NCI-H524 (cell line): ENCODE measurements at regions not wholly inside any gene's neighbourhood (a gene's known extent, or its start where the extent isn't known, plus 50 kb on each side); places are given as distances from the start of the nearest gene placed in this dataset.

Source experiments
- DNase-seq, 2 experiments: peaks; one replicate each; lab custom pipeline; 2025; lab: John Stamatoyannopoulos, UW

DNA sequence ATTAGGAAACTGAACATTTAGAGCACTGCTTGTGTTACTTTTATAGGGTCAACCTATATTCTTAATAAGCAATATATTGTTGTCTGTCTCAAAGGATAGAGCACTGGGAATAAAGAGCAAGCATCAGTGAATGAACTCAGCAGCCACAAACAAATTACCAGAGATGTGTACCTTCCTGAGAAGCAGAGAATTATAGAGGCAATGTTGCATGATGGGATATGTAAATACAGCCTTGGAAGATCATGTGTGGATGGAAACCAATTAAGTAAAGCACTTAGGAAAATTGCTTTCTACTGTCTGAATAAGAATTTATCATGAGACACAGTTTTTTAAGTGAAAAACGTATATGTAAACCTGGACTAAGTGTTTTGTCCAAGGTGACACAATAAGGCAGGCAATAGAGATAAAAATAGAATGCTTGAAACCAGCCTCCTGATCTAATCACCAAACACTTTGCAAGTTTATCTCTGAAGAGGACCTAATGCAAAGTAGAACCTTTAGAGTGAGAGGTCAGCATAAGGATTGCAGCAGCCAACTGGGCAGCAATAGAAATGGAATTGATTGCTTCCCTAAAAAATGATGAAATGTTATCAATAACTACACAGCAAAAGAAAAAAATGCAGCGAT, 848.0 kb downstream of the TUSC7 start:
- DNase-seq: no peak

DNA sequence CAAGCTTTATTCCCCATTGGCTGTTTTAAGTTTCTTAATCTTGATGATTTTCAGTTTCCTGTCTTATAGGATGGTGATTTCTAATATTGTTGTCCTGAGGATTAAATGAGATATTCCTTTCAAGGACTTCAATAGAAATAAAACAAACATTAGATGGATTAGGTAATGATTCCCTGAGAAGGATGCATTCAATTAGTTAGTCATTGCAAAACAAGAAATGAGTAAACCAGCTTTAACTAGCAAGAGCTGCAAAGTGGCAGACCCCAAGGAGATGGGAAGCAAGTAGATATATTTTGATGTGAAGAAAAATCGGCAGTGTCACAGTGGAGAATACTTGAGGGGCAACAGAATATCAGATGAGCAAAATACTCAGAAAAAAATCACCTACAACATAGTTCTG, 849.1 kb downstream of the TUSC7 start:
- DNase-seq: no peak

DNA sequence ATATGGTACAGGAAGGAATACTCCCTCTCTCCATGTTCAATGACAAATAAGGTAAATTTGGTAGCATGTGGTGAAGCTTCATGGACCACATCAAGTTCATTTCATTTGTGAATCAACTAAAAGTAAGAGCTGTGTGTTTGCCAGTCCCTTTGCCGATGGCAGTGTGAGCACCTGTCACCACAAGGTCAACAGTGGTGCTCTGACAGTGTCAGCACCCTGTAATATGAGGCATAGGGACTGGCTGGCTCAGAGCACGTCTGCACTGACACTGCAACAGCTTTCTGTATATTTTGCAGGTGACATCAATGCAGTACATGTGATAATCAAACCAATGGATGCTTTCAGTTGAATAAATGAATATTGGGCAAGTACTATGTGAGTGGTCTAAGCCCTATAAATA, 852.4 kb downstream of the TUSC7 start:
- no peak for DNase-seq

DNA sequence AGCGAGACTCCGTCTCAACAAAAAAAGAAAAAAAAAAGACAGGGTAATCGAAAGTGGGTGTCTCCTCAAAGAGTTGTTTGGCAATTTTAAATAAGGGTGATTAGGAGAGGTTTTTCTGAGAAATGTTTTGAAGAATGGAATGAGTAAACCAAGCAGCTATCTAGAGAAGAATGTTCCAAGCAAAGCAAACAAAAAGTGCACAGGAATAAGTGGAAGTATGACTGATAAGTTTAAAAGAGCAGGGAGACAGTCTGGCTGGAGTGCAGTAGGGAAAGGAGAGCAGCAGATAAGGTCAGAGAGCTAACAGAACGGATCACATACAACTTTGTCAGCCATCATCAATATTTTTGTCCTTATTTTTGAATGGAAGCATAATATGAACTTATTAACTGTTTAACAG, 853.5 kb downstream of the TUSC7 start:
- no peak for DNase-seq

DNA sequence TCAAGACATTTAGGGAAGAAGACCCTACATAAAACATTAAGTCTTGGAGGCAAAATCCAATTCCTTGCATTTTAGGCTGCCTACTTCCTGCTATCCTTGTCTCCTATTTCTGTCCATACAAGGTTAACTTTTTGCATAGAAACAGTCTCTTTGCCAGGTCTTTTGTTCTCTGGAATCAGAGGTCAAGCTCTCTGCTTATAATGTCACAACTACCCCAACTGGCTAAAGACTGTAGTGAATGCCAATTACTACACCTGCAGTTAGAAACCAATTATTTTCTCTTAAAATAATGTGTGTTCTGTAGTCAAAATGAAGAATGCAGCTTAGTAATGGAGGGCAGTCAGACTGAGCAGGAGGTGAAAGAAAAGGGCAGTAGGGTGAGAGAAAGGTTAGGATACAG, 856.2 kb downstream of the TUSC7 start:
- DNase-seq: no peak

DNA sequence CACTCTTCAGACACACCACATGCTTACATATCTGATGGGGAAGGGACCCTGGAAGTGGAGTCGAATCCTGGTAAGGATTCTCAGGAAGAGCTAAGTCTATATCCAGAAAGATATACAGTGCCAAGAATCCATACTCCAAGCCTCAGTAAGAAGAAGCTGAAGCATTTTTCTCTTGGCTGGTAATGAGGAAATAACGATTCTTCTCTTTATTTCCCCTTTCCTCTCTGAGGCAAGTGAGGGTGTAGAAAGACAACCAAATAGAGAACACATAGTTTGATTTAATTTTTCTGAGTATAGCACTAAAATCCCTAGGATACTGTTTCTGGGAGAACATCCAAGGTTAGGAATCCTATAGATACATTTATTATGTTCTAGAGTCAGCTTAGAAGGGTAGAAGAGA, 857.3 kb downstream of the TUSC7 start:
- DNase-seq: no peak

DNA sequence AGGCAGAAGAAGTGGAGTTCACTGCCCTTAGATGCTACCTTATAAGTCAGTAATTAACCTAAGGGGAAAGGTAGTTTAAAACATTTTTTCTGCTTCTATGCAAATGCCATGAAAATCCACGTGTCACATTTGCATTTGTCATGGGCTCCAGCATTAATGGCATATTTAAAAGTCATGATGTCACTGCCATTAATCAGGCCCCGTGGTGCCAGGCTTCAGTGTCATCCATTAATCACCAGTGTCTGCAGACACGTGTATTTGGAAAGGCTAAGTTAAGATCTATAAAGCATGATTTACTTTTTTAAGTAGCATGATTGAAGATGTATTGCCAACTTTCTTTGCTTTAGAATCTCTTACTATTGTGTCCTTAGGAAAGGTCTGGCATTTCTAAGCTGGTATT, 857.8 kb downstream of the TUSC7 start:
- DNase-seq: no peak

DNA sequence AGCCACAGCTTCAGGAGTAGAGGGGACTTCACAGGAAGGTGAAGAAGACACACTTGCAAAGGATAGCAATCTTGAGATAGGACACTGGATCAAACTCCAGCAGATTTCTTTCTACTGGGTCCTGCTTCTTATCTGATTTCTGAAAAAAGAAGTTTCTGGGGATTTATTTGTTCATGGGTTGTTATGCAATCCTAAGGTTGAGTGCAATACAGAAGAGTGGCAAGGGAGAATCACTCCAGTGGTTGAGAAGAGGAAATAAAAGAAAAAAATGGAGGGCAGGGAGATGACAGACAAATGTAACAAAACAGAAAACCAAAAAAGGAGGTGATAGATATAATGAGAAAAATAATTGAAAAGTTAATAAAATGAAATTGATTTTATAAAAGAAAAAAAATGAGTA, 858.3 kb downstream of the TUSC7 start:
- no peak for DNase-seq

DNA sequence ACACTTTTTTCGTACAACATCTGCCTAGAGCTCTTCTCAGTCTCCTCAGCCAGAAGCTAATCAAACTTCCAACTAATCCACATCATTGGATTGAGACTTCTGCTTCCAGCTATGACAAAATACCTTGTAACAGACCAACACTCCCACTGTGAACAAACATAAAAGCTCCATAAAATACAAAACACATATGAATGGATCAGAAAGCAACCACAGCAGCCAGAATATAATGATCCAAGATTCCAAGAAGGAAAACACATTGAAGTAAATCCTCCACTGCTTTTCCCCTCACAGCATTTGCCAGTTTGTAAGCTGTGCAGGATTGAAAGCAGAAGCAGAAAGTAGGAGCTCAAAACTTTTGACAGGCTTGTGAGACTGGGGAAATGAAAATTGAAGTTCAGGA, 863.2 kb downstream of the TUSC7 start:
- no peak for DNase-seq

DNA sequence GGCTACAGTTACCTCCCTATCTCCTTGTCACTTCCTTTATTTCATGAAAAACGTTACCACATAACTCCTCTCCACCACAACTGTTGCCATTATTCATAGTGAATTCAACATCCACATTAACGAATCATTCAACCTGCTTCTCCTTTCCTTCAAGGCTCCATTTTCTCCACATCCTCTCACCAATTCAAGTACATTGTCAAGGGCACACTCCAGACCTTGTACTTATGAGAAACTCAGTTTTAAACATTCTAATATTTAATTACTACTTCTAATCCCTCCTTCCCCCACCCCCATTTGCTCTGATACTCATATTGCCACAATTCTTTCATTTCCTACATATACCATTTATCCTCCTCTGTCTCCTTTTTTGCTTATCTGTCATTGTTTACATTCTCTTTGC, 871.2 kb downstream of the TUSC7 start:
- DNase-seq: no peak

DNA sequence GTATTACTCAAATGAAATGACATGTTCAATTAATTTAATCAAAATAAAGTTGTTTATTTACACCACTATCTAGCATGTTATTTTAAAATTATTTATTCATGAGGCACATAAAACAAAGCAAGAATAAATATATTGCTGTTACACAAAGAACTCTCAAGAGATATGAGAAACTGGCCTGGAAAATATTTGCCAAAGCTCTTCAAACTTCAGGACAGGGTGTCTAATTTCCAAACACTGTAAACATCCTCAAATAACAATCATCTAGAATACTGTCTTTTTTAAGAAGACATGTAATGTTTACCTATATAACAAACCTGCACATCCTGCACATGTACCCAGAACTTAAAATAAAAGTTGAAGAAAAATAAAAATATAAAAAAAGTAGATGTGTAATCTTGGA, 876.6 kb downstream of the TUSC7 start:
- no peak for DNase-seq

DNA sequence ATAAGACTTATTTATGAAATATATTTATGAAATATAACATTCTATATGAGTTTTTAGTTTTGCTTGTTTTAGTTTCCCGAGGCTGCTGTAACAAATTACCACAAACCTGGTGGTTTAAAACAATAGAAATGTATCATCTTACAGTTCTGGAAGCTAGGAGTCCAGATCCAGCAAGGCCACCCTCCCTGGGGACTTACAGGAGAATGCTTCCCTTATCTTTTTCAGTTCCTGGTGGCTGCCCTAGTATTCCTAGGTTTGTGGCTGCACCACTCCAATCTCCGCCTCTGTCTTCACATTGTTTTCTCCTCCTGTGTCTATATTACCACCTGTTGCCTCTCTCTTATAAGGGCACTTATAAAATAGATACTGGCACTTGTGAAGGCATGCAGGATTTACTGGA, 877.8 kb downstream of the TUSC7 start:
- peak; percentile 39 to 84 for DNase-seq

DNA sequence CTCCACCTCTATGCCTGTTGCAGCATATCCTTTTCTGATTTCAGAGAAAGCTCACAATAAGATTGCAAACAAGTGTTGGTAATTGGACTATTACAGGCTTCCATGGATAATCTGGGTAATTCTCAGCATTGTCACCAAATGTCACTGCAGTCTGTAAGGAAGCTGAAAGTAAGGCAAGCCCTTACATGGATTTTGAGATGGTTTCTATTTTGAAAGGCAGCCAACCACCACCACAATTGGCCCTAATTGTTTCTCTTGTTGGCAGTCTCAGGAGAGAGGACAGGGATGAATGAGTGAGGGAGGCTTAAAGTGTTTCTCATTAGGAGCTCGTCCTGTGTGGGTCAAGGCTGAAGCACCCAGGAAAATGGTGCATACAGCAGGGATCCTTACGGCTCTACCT, 879.9 kb downstream of the TUSC7 start:
- DNase-seq: peak; percentile 70 to 83

DNA sequence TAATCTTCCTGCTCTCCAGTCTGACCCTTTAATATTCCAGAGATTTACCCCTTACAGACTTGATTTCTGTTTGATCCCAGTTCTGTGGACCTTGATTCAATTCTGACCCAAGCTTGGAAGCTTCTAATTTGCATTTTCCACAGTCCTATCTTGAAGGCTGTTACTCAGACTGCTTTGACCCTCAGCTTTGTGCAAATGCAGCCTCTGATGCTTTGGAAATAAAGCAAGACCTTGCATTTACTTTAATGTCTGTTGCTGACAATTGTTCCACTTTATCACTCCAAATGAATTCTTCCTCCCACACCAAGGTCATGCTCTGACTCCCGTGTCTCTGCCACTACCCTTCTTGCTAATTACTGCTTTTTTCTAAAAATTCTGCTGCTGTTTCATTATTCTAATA, 886.0 kb downstream of the TUSC7 start:
- no peak for DNase-seq

DNA sequence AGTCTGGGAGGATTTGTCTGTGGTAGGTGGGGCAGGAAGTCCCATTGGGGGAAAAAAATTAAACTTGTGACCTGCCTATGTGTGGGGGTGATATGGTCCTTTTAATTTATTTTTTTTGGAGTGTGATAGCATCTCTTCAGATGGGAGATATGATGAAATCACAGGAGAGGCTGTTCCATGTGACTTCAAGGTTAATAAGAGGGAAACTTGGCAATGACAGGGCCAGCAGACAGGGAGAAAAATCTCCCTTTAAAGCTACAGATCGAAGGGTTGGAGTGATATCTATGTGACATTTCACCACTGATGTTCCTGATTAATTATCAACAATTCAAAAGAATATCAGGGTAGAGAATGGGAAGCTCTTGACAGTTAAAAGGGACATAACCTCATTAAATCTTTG, 886.9 kb downstream of the TUSC7 start:
- no peak for DNase-seq

DNA sequence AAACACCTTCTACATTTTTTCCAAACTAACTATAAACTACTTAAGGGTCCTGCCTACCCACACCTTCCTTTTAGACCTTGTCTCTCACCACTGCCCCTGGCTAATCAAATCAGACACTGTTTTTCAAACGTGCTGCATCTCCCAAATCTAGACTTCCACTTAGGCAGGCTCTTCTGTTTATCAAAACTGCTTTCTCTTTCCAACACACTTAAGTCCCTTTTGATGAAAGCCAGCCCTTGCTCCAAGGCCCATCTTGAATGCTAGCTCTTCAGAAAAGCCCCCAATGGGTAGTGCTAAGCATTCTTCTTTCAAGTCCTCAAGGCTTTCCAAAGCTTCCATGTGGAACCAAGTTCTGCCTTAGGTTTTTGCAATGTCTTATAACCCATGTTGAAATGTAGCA, 888.3 kb downstream of the TUSC7 start:
- DNase-seq: no peak

DNA sequence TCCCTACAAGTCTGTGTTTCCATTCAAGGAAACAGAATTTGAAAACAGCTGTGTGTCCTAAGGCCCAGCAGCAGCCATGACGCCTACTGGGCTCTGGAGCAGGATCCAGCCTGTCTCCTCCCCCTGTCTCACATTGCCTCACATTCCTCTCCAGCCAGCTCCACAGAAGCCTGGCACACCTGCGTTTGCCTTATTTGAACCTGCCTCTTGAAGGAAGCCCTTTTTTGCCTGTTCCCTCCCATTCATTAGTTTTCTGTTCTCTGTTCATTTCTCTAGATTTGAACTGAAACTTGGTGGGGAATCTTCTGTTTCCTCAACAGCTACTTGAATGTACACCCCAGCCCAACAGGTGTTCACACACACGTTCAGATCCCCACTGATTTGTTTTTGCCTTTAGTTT, 890.5 kb downstream of the TUSC7 start:
- DNase-seq: no peak

DNA sequence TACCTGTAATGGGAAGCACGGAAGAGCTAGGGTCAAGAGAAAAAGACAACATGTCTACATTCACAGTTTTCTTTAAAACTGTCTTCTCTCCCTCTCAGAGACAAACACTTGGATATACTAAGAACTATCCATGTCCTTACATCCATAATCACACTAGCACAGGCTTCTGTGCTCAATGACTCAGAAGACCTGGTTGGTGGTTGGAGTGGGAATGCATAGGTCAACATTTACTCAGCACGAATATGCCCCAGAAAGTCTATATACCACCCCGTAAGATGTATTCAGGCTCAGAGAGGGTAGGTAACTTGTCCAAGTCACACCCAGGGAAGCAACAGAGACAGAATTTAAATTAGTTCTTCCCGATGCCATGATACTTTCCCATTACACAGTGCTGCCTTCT, 891.1 kb downstream of the TUSC7 start:
- DNase-seq: no peak

DNA sequence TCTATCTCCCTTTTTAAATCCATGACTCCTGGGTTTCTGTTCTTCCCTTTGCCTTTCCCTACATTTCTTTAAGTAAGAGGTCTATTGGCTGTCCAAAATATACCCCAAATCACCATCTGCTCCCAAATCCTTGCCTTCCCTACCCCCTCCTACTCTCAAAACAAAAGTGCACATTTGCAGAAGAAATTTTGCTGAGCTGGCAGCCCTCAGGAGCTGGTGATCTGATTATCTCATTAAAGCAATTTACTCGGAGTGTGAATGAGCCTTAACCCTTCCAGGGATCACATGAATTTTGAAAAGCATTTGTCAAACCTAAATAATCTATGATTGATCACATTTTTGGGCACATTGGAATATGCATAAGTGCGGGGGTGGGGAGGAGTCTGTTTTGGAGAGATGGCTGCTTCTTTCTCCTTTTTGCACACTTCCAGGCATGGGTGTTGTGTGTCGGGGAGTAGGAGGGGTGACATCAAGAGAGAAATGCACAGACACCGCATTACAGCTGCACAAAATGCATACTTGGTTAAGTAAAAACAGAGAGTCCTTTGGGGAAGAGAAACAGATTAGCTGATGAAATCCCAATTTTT, 892.6 kb downstream of the TUSC7 start:
- DNase-seq: peak in 1 of 2 experiments; percentile 73

DNA sequence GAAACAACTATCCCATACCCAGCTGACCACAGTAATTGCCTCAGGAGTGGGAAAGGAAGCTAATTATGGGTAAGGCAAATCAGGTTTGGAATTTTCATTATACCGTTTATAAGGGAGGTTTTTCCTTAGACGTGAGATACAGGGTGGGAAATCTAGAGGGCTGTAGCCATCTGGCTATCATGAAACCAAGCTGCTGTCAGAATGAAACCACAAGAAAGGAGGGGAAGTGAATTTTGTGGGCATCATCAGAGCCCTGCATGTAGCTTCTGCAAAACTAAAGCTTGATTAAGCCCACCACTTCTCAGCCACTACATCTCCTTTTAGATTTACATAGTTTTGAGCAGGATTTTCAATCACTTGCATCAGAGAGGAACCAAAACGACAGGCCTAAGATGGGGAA, 893.5 kb downstream of the TUSC7 start:
- DNase-seq: peak; percentile 42 to 84

DNA sequence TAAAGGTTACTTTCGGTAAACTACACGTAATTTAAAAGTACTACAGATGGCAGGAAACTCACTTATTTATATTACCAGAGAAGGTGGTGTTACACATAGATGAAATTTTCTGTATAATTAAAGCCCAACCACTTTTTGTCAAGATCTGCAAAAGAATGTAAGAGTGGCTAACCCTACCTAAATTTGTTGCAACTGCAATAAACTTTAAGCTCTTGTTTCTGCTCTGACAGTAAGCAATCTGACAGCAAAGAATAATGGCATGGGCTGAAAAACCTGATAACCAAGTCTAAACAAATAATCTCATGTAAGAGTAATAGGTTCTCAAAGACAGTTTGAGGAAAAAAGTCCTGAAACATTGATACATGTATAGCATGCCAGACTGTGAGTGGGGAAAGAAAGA, 897.3 kb downstream of the TUSC7 start:
- no peak for DNase-seq

DNA sequence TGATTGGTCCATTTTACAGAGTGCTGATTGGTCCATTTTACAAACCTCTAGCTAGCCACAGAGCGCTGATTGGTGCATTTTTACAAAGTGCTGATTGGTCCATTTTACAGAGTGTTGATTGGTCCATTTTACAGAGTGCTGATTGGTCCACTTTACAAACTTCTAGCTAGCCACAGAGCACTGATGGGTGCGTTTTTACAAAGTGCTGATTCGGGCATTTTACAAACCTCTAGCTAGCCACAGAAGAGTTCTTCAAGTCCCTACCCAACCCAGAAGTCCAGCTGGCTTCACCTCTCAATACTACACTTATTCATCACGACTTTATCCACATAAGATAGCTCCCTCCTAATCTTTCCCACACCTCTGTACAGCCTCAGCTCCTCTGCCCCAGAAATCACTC, 899.8 kb downstream of the TUSC7 start:
- DNase-seq: no peak

DNA sequence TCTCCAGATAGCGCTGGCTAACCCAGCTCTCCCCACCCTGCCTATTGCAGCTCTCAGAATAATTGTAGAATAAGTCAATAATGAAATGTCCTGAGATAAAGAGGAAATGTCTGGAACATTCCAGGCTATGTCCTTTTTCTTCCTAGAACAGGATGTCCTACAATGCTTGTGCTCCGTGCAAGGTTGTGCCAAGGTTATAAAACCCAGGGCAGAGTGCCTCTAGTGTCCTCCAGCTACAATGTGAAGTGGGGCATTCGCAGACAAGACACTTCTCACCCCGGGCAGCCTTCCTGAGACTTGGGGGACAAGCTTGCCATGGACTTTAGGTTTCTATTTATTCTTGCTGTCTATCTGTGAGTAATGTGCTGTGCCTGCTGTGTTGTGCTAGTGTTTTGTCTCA, 900.6 kb downstream of the TUSC7 start:
- no peak for DNase-seq

DNA sequence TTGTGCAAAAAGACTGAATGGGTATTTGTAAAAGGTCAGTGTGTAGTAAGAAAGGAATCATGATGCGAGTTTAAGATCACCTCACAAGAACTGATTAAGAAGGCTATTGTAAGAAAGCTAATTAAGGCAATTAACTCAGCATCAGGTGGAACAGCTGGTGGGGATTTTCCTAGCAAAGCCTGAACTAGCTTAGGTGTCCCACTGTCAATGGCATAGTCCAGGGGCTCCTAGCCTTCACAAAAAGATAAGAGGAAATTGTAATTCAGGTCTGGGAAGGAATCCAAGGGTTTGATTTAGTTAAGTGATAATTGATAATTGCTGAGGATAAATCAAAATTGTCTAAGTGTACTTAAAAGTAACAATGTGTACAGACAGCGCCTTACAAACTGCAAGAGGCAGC, 901.6 kb downstream of the TUSC7 start:
- peak; percentile 89 to 96 for DNase-seq
